KG1 (cell line): ENCODE measurements at regions not wholly inside any gene's neighbourhood (a gene's known extent, or its start where the extent isn't known, plus 50 kb on each side); places are given as distances from the start of the nearest gene placed in this dataset.
"Not testable (repeated sequence)": the region's sequence is repeated elsewhere in the genome, so short reads cannot be mapped to it uniquely, and the experiment has no call there.

Experiments
- DNase-seq: peaks from one replicate; lab custom pipeline; 2025; lab: John Stamatoyannopoulos, UW

DNA sequence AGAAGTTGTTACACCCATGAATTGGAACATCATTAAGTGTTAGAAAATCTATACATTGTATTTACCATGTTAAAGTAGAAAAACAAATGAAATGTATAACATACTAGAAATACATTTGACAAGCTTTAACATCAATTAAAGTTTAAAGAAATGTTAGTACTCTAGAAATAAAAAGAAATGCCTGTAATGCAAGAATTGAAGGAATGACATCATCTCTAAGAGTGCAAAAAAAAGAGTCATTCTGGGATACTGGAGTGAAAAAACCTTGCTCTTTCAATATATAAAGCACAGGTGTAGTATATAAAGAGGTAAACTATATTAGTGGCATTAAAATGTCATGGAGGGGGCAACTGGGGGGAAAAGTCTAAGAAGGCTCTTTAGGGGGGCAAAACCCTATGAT is 210.8 kb upstream of the PLD5 start:
- DNase-seq = no peak

DNA sequence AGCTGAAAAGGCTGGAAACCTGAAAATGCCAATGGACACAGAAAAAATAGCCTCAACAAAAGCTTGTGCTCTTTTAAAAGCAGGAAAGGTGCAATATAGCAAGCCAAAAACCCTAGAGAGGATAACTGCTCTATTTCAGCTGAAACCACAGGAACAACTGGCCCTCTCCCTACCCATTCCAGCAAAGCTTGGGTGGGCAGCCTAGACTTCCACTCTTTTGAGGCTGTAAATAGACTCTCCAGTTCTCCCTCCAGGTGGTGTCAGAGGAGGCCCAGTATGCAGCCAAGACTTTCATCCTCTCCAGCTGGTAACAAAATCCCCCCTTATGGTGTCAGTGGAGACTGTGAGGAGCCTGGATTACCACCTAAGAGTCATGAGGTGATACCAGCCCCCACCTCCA is 206.9 kb upstream of the PLD5 start:
- DNase-seq = no peak

DNA sequence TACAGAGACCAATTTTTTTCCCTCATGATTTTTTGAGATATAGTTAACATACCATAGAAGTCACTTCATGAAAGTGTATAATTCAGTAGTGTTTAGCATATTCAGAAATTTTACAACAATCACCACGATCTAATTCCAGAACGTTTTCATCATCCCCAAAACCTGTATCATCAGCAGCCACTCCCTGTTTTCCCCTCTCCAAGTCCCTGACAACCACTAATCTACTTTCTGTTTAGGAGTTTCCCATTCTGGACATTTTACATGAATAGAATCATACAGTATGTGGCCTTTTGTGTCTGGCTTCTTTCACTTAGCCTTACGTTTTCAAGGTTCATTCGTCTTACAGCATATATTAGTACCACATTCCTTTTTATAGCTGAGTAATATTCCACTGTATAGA is 204.2 kb upstream of the PLD5 start:
- DNase-seq = no peak

DNA sequence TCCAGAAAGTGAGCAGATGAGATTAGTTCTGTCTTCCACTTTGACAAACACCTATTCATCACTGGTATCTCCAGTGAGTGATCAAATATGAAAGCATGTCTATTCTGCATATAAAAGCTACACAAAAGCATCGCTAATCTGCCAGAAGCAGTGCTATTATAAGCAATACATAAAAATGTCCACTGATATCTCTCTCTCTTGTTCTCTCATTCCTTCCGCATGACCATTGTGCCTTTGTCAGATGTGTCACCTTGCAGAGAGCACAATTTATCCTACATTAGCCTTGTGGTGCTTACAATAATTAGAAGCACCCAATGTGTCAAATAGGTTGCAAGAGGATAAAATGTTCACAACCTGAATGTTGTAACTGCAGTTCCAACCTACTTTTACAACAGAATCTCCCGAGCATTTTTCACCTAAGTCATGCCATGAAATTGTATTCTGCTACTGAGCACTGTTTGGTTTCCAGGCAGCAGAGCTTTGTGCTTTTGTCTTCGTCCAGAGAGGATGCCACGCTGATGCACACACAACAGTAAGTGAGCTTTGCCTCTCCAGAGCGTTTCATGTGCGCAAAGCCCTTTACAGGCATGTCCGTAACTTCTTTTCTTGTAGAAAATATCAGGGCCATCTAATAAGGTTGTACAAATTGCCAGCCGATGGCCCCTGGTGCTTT is 198.7 kb upstream of the PLD5 start:
- no peak for DNase-seq

DNA sequence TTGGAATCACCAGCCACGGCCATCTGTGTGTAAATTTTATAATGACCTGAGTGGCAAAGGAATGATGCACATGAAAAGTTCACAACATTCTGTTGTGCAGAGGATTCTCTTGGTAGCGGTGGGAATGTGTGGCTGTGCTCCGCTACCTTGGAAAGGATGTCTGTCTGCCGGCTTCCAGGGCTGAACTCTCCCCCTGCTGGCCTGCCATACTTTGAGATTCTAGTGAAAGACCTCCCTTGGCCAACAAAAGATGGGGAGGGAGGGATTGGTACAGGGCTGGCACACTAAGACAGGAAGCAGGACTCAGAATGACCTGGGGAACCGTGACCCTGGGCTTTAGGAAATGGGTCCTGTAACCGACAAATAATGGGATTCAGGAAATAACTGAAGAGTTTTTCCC is 194.5 kb upstream of the PLD5 start:
- no peak for DNase-seq

DNA sequence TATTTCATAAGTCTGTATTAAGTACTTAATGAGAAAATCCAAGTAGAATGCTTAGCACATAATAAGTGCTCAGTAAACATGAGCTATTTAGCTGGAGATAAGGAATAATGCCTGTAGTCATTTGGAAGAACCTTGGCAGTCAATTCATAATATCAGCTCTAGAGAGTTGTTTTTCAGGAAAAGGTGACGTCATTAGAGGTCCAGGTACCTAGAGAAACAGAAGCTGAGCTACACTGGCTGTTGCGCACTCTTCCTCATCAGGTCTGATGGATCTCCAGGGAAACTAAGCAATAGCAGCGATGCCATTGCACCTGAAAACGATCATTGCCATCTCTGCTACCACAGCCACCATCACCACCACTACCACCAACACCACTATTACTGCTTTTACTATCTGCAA is 187.8 kb upstream of the PLD5 start:
- no peak for DNase-seq

DNA sequence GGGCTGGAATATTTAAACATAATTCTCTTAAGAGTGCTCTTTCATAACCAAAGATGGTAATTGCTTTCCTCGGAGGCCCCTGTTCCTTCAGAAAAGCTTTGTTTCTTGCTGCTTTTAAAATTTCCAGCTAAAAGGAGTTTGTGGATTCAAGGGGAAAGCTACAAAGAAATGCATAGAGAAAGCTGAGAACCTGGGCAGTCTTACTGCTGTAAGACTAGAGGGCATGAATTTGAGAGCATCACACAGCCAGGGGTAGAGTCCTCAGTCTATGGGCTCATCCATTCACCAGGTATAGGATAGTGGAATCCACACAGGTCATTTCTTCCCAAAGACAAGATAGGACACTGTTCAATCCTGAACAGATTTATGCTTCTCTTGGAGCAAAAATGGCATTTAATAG is 186.3 kb upstream of the PLD5 start:
- no peak for DNase-seq

DNA sequence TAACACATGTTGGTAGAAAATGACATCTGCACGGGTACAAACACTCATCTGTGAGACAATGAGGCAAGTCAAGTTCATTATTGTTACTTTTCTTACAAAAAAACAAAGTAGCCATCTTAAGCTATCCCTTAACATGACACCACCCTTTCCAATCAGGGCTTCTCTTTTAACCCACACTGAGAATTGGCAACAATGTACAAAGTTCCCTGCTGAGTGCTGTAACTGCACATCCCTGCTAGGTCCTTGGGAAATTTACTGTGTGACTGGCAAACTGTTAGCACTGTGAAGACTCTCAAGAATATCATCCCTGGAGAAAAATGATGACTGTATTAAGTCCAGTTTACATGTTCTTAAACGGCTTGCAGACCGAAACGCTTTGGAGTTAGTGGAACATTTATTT is 185.8 kb upstream of the PLD5 start:
- DNase-seq = no peak

DNA sequence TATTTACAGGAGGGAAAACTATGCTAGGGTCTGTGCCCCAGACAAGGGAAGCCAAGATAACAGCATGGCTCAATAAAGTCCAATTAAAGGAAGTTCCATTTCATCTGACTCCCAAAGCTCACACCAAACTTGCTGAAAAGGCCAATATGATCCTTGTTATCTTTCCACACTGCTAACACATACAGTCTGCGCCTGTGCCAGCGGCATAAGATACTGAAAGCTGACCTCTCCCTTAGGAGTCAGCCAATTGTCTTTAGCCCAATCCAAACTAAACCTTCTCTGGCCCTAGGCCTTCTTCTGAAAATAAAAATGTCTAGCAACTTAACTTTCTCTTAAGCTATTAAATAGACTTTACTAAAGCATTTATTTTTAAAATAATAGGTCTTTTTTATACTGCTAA is 179.0 kb upstream of the PLD5 start:
- DNase-seq = no peak

DNA sequence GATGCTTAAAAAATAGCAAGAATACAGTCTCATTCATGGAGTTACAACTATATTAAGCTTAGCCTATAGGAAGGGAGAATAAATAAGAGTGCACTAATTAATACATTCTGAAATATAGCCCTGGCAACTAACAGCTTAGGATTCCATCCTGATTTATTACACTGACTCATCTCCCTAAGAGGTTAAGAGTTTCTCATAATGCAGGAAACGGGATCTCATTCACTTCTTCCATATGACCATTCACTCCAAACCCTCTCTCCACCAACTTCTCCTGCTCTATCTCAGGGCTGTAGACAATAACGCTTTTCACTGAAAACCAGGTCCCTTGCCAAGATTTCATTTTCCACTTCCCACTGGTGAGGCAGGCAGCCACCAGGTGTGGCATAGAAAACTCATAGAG is 168.5 kb upstream of the PLD5 start:
- no peak for DNase-seq

DNA sequence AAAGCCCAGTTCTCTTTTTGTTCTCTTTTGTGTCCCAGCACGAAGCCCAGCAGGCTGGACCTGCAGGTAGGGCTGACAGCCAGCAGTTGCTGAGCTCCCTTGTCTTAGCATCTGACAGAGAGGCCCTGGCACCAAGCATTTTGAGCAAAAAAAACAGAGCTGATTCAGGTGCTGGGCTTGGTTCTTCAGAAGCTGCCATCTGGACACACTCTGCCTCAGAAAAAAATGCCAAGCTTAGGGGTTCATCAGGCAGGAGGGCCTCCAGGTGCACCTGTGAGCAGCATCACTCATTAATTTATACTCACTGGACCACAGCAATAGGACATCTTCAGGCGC is 167.1 kb upstream of the PLD5 start:
- DNase-seq = no peak

DNA sequence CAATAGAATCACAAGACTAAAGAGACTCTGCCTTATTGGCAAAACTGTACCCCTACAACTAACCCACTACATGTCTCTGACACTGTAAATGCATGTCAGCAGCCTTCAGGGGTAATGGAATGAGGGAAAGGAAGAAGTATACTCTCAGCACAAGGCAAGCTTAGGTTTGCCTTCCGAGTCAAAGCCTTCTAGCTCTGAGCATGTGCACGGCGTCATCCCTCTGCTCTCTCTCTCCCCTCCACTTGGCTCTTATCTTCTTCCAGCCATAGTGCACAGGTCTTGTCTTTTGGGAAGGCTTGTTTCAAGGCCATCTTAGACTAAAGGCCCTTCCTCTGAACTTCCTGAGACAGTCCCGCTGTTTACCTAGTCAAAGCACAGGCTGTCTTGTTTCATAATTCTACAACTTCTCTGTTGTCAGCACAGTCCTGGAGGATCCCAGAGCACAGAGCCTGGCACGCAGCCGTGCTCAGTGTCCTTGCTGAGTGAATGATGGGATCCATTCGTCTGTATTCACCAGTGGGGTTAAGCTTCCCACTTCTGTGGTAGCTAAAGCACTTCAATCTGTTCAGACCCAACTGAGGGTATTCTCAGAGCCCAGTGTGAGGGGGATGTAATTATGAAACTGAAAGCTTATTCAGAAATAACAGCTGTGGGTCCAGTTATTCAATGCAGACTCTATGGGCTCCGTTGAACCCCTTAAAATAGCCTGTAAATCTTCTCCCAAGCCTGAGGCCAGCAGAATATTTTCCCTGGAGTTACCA is 166.5 kb upstream of the PLD5 start:
- DNase-seq = no peak

DNA sequence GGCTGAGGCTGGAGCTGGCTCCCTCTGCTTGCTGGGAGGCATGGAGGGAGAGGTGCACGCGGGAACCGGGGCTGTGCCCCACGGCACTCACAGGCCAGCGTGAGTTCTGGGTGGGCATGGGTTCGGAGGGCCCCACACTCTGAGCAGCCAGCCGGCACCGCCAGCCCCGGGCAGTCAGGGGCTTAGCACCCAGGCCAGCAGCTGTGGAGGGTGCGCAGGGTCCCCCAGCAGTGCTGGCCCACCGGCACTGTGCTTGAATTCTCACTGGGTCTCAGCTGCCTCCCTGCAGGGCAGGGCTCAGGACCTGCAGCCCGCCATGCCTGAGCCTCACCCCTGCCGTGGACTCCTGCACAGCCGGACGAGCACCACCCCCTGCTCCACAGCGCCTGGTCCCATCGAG is 164.9 kb upstream of the PLD5 start:
- no peak for DNase-seq

DNA sequence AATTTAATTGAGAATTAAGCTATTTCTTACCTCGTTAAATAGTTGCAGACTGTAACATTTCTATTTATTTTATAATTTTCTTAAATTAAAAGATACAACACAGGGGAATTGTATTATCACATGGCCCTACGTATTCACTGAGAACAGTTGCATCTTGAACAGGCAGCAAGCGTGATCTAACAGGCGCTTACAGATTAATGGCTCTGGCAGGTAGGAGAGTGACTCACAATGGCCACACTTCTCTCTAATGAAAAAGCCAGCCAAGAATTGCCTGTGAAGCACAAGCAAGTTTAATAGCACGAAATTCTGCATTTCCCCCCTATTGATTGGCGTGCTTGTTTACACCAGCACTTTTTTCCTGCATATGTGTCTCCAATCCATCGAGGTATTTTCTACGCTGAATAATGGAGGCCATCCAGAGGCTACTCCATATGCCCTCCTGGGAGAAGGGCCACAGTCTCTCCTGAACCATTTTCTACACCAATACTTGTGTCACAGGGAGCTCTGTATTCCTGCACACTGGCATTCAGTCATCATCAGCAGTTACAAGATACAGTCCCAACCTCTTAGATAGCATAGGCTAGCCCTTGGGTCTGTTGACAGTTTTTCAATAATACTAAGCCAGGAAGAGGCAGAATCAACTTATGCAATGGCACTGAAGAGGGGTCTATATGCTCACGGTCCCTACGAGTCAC is 150.6 kb upstream of the PLD5 start:
- no peak for DNase-seq

DNA sequence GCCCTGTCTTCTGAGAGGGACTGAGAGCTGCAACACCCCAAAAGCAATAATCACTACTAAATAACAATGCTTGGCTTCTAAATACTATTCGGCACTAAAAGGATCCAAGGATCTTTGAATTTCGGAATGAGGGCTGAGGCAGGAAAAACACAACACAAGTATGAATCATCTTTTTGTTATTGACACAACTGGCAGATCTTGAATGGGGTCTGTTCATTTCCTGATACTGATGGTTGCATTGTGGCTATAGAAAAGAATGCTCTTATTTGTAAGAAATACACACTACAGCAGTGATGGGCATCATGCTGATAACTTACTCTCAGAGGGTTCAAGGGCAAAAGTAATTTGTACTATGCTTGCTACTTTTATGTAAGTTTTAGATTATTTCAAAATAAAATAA is 149.2 kb upstream of the PLD5 start:
- DNase-seq = no peak

DNA sequence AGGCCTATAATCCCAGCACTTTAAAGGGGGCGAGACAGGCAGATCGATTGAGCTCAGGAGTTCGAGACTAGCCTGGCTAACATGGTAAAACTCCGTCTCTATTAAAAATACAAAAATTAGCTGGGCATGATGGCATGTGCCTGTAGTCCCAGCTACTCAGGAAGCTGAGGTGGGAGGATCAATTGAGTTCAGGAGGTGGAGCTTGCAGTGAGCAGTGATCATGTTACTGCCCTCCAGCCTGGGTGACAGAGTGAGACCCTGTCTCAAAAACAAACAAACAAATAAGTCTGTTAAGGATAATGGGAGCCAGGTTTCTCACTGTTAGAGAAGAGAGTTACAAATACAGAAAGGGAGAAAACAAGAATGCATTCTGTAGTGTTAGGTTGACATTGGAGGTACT is 148.7 kb upstream of the PLD5 start:
- not testable (repeated sequence) for DNase-seq

DNA sequence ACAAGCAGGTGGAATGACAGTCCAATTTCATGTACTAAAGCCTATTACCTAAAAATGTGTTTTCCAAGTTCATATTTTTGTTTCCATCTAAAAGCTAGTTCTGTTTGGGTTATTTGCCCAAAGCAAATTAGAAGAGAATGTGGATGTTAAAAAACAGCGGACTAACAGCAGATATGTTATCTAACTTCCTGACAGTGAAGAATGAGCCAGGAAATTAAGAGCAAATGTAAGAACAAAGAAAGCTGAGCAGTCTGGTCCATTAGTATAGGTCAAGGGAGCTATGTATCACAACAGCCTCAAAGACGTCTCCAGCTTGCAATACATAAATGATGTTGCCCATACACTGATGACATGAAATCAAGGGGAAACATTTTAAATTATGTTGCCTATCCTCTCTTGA is 145.5 kb upstream of the PLD5 start:
- no peak for DNase-seq

DNA sequence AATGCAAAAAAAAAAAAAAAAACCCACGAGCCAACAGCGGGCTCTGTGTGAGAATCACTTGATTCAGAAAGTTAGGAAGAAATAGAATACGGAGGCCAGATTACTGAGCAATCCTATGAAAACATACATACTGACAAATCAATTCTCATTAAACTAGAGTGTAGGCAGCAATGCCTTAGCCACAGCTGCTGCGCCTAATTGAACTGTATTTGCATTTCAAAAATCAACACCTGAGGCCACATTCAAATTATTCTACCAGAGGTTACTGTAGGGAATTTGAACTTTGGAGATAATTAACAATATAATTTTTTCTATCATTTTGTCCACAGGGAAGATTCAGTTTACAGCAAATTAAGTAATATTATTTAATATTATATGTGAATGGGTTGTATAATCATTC is 138.4 kb upstream of the PLD5 start:
- DNase-seq = no peak

DNA sequence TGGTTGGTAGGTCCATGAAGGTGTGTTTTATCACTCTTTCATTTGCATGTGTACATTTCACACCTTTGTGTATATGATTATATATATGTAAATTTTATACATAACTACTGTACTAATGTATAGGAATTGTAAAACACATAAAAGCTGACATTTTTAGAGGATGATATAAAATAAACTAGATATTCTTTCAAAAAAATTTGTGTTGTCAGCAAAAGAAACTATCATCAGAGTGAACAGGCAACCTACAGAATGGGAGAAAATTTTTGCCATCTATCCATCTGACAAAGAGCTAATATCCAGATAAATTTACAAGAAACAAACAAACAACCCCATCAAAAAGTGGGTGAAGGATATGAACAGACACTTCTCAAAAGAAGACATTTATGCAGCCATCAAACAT is 129.3 kb upstream of the PLD5 start:
- not testable (repeated sequence) for DNase-seq

DNA sequence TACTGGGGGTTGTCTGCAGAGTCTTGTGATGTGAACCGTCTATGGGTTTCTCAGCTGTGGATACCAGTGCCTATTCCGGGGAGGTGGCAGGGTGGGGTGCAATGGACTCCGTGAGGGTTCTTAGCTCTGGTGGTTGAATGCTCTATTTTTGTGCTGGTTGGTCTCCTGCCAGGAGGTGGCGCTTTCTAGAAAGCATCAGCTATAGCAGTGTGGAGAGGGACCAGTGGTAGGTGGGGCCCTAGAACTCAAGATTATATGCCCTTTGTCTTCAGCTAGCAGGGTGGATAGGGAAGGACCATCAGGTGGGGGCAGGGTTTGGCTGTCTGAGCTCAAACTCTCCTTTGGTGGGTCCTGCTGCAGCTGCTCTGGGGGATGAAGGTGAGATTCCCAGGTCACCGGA is 127.3 kb upstream of the PLD5 start:
- no peak for DNase-seq

DNA sequence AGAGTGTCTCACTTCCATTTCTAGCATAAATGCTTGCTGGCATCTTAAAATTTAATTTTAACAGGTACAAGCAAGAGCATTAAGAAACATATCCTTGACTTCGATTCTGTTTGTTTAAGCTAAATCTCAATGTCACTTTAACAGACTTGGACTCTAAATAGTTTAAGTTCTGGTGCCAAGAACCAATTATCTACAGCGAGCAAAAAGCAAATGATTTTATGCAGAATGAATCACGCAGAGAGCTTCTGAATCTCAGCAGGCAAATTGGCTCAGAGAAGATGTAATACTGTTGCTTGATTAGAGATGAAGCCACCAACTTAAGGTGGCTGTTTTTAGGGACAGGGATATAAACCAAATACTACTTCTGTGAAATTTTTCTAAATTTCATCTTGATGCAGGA is 117.0 kb upstream of the PLD5 start:
- DNase-seq = no peak

DNA sequence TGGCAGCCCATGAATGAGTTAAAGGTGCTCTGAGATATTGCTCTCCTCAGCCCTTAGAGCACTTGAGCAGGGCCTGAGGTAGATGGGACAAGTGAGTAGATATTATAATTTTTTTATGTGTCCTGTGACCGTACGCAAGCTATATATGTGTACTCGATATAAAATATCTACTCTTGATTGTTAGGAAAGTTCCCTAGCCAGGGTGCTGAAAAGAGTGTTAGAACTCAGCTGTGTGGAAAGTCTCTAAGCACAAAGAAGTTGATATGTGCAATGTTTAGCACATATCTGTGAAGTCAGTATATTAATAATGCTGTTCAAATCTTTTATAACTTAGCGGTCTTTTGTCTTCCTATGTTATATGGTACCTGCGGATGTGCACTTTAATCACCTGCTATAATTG is 114.6 kb upstream of the PLD5 start:
- DNase-seq = no peak

DNA sequence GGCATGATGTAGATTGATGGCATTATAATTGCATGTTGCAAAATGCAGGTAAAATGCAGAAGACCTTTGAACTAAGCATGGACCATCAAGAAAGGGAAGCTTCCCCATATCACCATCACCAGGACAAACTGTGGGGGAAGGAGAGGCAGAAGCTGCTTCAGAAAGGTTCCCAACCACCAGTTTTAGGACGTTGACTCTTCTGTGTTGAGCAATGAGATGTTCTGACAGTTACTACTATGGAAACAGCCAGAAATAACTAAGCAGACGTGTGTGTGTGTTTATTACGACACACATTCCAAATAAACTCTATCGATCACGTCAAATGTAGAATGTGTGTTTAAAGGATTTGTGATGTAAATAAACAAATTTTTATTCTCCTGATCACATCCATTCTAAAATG is 110.2 kb upstream of the PLD5 start:
- no peak for DNase-seq

DNA sequence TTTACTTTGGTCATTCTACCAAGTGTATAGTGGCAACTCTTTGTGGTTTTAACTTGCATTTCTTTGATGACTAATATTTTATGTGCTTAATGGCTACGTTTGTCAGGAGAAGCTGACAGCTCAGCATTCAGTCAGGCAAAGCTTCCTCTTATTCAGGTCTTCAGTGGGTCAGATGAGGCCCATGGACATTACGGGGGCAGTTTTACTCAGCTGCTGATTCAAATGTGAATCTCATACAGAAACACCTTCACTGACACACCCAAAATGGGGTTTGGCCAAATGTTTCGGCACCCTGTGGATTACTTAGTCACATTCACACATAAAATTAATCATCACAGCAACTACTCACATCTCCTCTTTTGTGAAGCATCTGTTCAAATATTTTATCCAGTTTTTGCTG is 104.9 kb upstream of the PLD5 start:
- no peak for DNase-seq
